NCI-H1105 (cell line): ENCODE measurements at regions not wholly inside any gene's neighbourhood (a gene's known extent, or its start where the extent isn't known, plus 50 kb on each side); places are given as distances from the start of the nearest gene placed in this dataset.

Experiments used
- DNase-seq: peaks from one replicate; lab custom pipeline; 2025; lab: John Stamatoyannopoulos, UW

DNA sequence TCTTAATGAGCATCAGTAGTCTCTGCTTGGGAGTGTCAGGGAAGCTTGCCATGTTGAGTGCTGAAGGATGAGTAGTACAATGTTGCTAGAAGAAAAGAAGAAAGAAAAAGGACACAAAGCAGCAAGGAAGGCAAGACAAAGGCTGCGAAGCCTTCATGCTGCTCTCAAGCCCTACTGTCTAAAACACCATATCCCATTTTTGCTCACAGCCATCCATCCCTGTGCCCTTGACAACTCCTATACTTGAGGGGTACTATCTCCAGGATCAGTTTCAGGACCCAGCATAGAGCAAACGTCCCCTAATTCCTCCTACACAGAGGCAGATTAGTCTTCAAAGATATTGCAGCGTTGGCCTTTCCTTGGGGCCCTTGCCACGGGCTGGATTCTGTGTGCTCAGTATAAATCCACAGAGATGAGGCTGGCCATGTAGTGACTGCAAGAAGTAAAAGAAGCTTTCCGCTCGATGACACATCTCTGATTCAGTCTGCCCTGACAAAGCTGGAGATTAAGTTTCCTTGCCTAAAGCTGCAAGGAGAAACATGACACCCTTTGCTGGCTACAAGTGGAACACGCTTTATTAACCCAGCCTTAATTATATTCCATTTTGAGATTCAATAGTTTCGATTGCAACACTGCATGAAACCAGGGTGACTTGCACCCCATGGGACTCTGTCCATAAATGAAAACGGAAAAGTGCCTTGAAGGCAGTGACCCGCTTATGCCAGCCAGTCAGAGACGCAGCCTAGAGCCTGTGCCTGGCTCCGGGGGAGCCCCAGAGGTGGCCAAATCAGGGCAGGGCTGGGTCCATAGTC is 304.6 kb downstream of the ACTL7B start:
- DNase-seq: no peak

DNA sequence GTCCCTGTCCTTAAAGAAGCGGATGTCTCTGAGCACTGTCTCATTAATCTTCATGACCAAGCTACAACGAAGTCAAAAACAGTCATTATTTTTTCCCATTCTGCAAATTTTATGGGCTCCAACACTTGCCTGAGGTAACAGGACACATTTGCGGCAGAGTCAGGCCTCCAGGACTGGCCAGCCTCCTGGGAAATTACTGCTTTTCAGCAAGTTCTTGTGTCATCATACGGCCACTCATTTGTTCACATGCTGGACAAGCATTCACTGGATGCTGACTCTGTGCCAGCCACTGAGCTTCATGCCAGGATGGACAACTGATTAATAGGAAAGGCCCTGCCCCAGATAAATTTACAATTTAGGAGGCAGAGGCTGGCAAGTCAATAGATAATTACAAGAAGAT is 305.7 kb downstream of the ACTL7B start:
- no peak for DNase-seq

- DNase-seq: no peak
Observed at GRCh38 chr9:108549184-108549583, 306.6 kb downstream of the ACTL7B start.

GRCh38 chr9:108547411-108548135 is 308.2 kb downstream of the ACTL7B start:
- no peak for DNase-seq

GRCh38 chr9:108546215-108546614 is 309.6 kb downstream of the ACTL7B start:
- DNase-seq: no peak

- no peak for DNase-seq
Observed at GRCh38 chr9:108545436-108545835, 310.4 kb downstream of the ACTL7B start.

- no peak for DNase-seq
Observed at GRCh38 chr9:108544866-108545265, 310.9 kb downstream of the ACTL7B start.

DNA sequence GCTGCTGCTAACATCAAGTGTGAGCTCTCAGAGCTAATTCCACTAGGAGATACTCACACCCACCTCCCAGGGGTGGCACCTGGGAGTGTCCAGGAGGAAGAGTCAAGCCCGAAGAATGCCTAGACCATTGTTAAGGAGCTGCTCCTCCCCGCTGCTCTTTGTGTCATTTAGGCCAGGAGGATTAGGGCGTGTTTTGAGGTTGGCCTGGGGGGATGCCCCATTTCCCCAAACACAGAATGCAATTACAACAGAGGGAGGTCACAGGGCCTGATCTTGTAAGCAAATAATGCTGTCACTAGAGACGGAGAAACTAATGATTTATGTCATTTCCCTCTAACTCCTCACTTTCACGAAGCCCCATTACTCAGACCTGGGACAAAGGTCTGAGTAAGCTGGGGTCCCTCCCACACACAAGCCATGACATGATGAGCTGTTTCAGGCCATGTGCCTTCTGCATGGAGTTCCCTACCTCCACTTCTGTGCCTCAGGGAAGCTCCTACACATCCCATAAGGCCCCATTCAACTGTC is 312.5 kb downstream of the ACTL7B start:
- DNase-seq: no peak

DNA sequence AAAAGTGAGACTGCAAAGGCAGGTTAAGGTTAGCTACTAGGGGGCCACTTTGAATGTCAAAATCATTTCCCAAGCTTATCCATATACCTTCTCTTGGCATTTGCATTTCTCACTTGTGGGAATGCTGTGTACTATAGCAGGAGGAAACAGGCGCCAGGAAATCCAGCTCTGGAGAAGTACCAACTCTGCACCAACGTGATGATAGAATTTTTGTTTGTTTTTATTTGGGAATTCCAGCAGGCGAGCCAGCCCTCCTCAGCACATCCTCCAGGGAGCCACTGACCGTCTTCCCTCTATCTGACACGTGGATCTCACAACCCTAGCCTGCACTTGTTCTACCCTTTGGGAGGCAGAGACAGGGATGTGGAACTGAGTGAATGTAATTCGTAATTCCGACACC is 318.0 kb downstream of the ACTL7B start:
- DNase-seq: no peak

GRCh38 chr9:108536836-108537601 is 318.8 kb downstream of the ACTL7B start:
- no peak for DNase-seq

DNA sequence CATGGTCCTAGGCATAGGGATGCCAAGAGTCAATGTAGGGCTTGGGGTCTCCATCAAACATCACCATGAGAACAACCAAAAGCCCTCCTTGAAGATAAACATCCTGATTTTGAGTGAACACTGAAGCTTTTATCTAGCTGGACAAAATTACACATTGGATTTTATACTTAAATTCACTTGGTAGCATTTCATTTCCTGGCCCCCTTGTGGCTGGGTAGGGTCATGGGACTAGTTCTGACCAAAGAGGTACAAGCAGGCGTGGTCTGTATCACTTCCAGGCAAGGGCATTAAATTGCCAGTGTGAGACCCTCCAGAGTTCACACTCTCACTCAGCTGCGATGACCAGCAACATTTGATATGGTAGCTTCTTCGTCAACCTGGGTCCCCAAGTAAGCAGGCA is 320.3 kb downstream of the ACTL7B start:
- DNase-seq: no peak

GRCh38 chr9:108534741-108535140 is 321.0 kb downstream of the ACTL7B start:
- no peak for DNase-seq

GRCh38 chr9:108530141-108530540 is 325.6 kb downstream of the ACTL7B start:
- no peak for DNase-seq

GRCh38 chr9:108528231-108528630 is 327.6 kb downstream of the ACTL7B start:
- DNase-seq: no peak

DNA sequence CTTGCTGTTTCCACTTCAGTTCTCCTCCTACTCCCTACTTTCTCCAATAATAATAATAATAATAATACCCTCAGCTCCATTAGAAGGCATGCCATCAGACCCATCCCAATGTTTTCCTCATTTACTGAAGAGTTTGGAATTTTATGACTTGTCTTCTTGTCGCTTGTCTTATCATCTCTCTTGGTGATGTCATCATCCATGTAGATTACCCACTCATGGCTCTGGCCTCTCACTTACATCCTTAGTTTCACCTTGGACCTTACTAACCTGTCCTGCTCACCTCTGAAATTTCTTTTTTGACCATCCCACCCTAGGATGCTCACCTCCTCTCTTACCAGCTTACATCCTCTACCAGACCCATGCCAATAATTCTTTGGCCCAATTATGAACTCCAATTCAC is 329.3 kb downstream of the ACTL7B start:
- DNase-seq: no peak

- DNase-seq: no peak
Observed at GRCh38 chr9:108525186-108525585, 330.6 kb downstream of the ACTL7B start.

GRCh38 chr9:108521063-108521590 is 334.7 kb downstream of the ACTL7B start:
- no peak for DNase-seq

GRCh38 chr9:108519437-108519836 is 336.3 kb downstream of the ACTL7B start:
- no peak for DNase-seq

- no peak for DNase-seq
Observed at GRCh38 chr9:108517651-108518365, 338.0 kb downstream of the ACTL7B start.

GRCh38 chr9:108516391-108516790 is 339.4 kb downstream of the ACTL7B start:
- no peak for DNase-seq

GRCh38 chr9:108515856-108516255 is 339.9 kb downstream of the ACTL7B start:
- no peak for DNase-seq
